AG04449 (cell line): ENCODE measurements at regions not wholly inside any gene's neighbourhood (a gene's known extent, or its start where the extent isn't known, plus 50 kb on each side); places are given as distances from the start of the nearest gene placed in this dataset.
"Not testable (repeated sequence)": the region's sequence is repeated elsewhere in the genome, so short reads cannot be mapped to it uniquely, and the experiment has no call there.

Source experiments
- CTCF ChIA-PET: fragments of 350-600 bp; formaldehyde crosslinking; extraction: SDS; loops from one replicate; lab custom pipeline; 2021; ENCODE audit warnings: antibody characterized with exemption; lab: Yijun Ruan, JAX
- POLR2A ChIA-PET: fragments of 400-600, 350-600 bp; formaldehyde crosslinking; extraction: SDS; loops from one replicate; lab custom pipeline; 2020; ENCODE audit warnings: antibody characterized with exemption, inconsistent platforms; lab: Yijun Ruan, JAX
- DNase-seq: peaks from one replicate; pipeline ENCODE4 v3.0.0-alpha.2; 2010; ENCODE audit warnings: low read depth, low spot score
- H3K4me3 ChIP-seq: 2 replicates; pipeline ENCODE4 v1.5.1; 2011; ENCODE audit warnings: low read depth, mild to moderate bottlenecking, control low read depth, low read length
- TF ChIP-seq, protein P1 (sequence below): IDR thresholded peaks from one replicate; pipeline ENCODE4 v1.5.1; 2011; ENCODE audit warnings: mild to moderate bottlenecking, moderate library complexity, low read length, control low read depth, inconsistent platforms; ENCODE audit not compliant: insufficient read depth; ENCODE audit errors: missing control alignments

DNA sequence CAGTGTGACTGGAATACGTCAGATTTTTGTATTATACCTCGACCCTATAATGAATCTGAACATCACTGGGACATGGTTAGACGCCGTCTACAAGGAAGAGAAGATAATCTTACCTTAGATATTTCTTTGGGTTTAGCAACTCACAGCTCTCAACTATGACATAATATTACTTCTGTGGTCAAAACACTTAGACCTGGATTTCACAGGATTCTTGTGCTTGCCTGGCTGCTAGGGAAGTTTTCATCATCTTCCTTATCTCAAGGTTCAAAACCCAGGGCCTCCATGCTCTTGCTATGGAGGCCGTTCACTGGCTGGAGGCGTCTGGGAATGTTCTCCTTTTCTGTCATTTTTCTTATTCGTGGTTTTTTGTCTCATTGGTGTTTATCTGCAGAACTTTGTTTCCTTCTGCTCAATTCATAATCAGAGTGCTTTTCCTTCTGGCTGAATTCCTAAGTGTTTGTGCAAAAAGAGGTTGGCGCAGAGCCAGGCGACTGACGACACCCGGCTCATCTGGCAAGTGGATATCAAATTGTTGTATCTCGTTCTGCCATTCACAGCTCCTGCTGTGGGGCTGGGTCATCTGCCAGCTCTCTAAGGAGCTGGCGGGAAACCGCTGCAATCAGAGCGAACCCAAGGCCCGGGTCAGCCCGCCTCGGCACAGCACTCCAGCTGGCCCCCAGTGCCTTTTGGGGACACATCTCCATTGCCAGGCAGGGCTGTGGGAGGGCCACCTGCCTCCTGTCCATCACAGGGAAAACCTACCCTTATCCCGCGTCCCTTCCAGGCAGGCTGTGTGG lies 68.1 kb upstream of the DEFB108B start:
- POLR2A ChIA-PET, H3K4me3 ChIP-seq, CTCF ChIA-PET, DNase-seq: not testable (repeated sequence)

DNA sequence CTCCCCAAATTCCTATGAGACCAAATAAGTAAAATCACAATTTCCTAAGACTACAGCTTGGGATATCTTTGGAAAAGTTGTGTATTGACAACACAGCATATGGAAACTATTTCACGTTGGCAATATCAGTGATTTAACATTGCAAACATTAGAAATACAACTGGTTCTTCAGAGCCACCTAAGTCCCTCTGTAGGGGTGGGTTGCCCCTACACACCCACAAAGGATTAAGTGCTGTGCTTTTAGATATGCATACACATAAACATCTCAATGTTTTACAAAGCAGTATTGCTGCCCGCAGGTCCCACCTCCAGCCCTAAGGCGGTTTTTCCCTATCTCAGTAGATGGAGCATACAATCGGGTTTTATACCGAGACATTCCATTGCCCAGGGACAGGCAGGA lies 66.0 kb upstream of the DEFB108B start:
- DNase-seq, CTCF ChIA-PET, H3K4me3 ChIP-seq, POLR2A ChIA-PET: not testable (repeated sequence)

DNA sequence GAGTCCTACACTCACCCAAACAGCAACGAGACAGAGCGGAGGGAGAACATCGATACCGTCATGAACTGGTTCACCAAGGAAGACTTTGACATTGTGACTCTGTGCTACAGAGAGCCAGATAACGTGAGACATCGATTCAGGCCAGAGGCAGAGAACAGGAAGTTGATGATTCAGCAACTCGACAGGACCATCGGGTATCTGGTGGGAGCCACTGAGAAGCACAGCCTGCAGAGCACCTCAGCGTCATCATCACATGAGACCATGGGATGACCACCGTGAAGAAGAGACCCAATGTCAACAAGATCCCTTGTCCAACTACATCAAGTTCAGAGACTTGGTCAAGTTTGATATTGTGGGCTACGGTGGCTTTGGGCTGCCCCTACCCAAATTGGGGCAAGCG lies 60.8 kb upstream of the DEFB108B start:
- DNase-seq, POLR2A ChIA-PET, H3K4me3 ChIP-seq, CTCF ChIA-PET: not testable (repeated sequence)

DNA sequence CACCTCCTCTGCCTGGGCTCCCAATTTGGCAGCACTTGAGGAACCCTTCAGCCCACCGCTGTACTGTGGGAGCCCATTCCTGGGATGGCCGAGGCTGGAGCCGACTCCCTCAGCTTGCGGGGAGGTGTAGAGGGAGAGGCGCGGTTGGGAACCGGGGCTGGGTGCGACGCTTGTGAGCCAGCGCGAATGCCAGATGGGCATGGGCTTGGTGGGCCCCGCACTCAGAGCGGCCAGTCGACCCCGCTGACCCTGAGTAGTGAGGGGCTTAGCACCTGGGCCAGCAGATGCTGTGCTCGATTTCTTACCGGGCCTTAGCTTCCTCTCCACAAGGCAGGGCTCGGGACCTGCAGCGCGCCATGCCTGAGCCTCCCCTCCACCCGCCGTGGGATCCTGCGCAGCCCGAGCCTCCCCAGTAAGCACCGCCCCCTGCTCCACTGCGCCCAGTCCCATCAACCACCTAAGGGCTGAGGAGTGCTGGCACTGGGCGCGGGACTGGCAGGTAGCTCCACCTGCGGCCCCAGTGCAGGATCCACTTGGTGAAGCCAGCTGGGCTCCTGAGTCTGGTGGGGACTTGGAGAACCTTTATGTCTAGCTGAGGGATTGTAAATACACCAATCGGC lies 58.3 kb upstream of the DEFB108B start:
- ChIA-PET POLR2A (no interaction called here), CTCF (no interaction called here)
- no peak overlapping the region for H3K4me3 ChIP-seq
- TF ChIP-seq, protein P1, sequence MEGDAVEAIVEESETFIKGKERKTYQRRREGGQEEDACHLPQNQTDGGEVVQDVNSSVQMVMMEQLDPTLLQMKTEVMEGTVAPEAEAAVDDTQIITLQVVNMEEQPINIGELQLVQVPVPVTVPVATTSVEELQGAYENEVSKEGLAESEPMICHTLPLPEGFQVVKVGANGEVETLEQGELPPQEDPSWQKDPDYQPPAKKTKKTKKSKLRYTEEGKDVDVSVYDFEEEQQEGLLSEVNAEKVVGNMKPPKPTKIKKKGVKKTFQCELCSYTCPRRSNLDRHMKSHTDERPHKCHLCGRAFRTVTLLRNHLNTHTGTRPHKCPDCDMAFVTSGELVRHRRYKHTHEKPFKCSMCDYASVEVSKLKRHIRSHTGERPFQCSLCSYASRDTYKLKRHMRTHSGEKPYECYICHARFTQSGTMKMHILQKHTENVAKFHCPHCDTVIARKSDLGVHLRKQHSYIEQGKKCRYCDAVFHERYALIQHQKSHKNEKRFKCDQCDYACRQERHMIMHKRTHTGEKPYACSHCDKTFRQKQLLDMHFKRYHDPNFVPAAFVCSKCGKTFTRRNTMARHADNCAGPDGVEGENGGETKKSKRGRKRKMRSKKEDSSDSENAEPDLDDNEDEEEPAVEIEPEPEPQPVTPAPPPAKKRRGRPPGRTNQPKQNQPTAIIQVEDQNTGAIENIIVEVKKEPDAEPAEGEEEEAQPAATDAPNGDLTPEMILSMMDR: no peak
- no peak for DNase-seq

DNA sequence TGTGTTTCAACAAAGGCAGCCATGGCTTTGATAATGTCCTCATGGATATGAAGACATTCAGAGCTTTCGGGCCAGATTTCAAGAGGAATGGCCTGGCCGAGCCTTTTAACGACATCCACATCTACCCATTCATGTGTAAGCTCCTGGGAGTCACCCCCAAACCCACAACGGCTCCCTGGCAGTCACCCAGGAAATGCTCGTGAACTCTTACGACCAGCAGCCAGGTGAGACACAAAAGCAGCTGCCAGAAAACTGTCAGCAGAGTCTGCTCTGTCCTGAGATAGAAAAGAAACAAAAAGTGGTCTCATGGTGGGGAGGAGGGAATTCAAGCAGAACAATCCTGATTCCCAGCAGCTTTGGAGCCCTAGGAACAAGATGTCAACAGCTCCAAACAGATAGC lies 52.9 kb upstream of the DEFB108B start:
- CTCF ChIA-PET, POLR2A ChIA-PET, H3K4me3 ChIP-seq, DNase-seq: not testable (repeated sequence)

DNA sequence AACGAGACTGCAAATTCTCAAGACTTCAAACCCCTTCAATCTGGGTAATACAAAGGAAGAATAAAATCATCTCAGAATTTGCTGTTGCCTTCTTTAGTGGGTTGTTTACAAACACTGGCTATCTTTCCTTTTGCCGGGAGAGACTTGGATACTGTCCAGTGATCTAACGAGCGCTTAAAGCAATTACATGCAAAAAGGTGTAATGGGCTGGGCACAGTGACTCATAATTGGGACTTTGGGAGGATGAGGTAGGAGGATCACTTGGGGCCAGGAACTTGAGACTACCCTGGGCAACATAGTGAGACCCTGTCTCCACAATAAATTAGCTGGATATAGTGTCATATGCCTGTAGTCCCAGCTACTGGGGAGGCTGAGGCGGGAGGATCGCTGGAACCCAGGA lies 52.2 kb upstream of the DEFB108B start:
- POLR2A ChIA-PET, H3K4me3 ChIP-seq, CTCF ChIA-PET, DNase-seq: not testable (repeated sequence)

DNA sequence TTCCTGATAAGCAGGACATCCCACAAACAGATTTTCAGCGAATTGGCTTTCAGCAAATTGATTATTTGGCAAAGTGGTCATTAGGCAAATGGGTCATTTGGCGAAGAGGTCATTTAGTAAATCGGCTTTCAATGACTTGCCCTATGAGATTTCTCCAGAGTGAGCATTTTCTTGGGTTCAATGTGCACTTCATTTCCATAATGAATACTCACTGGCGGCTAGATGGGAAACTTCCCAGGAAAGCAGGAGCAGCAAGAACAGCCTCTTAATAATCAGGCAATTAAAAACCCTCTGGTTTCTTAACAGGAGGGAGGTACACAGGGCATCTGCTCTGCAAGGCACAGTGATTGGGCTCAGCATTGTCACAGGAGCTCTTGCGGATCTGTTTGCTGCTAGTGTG lies 51.5 kb upstream of the DEFB108B start:
- DNase-seq, POLR2A ChIA-PET, CTCF ChIA-PET, H3K4me3 ChIP-seq: not testable (repeated sequence)

DNA sequence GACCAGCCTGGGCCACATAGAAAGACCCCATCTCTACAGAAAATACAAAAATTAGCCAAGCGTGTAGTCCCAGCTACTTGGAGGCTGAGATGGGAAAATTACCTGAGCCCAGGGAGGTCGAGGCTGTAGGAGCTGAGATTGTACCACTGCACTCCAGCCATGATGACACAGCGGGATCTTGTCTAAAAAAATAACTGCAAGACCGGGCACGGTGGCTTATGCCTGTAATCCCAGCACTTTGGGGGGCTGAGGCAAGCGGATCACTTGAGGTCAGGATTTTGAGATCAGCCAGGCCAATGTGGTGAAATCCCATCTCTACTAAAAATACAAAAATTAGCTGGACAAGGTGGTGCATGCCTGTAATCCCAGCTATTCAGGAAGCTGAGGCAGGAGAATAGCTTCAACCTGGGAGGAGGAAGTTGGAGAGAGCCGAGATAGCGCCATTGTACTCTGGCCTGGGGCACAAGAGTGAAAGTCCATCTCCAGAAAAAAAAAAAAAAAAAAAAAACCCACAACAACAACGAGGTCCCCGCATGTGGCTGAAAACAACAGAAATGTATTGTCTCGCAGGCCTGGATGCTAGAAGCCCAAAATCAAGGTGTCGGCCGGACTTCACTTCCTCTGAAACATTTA lies 50.7 kb upstream of the DEFB108B start:
- CTCF ChIA-PET: interaction anchor here (0.7 kb wide), 1 partner anchor 689 kb away, joined by 3 read pairs; no protein-coding TSS in a partner anchor
- POLR2A ChIA-PET, DNase-seq, H3K4me3 ChIP-seq: not testable (repeated sequence)

DNA sequence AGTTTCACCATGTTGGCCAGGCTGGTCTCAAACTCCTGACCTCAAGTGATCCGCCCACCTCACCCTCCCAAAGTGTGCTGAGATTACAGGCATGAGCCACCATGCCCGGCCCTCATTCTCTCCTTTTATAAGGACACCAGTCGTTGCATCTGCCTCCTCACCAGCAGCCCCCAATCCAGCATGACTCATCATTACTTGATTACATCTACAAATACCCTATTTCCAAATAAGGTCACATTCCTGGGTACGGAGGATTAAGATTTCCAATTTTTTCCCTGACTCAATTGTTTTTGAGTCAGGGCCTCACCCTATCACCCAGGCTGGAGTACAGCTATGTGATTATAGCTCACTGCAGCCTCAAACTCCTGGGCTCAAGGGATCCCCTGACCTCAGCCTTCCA lies 49.8 kb upstream of the DEFB108B start:
- H3K4me3 ChIP-seq, DNase-seq, CTCF ChIA-PET, POLR2A ChIA-PET: not testable (repeated sequence)
